Sigmoid colon (tissue), 4 donors: ENCODE measurements at regions not wholly inside any gene's neighbourhood (a gene's known extent, or its start where the extent isn't known, plus 50 kb on each side); places are given as distances from the start of the nearest gene placed in this dataset.
"Not testable (repeated sequence)": the region's sequence is repeated elsewhere in the genome, so short reads cannot be mapped to it uniquely, and the experiment has no call there.

Experiments used
- CTCF ChIP-seq, 4 experiments: fragments of 450-650 bp in 3 of 4; fragments of 200-600 bp in 1 of 4; IDR thresholded peaks; one replicate each; pipeline ENCODE4 v1.5.1; 2016 to 2019; ENCODE audit warnings: antibody characterized with exemption in 4 of 4, mild to moderate bottlenecking in 3 of 4, moderate library complexity in 2 of 4
- EP300 ChIP-seq, 4 donors: sonication (generic); formaldehyde crosslinking; IDR thresholded peaks; one replicate each; pipeline ENCODE4 v1.6.1; 2017; ENCODE audit warnings: antibody characterized with exemption in 4 of 4
- POLR2A ChIP-seq, 2 donors: fragments of 450-650 bp; IDR thresholded peaks; one replicate each; pipeline ENCODE4 v1.6.1; 2016; ENCODE audit warnings: antibody characterized with exemption in 2 of 2, mild to moderate bottlenecking in 2 of 2, moderate library complexity in 2 of 2
- POLR2AphosphoS5 ChIP-seq, 4 donors: sonication (generic); formaldehyde crosslinking; IDR thresholded peaks; one replicate each; pipeline ENCODE4 v1.6.1; 2017; ENCODE audit warnings: antibody characterized with exemption in 4 of 4

DNA sequence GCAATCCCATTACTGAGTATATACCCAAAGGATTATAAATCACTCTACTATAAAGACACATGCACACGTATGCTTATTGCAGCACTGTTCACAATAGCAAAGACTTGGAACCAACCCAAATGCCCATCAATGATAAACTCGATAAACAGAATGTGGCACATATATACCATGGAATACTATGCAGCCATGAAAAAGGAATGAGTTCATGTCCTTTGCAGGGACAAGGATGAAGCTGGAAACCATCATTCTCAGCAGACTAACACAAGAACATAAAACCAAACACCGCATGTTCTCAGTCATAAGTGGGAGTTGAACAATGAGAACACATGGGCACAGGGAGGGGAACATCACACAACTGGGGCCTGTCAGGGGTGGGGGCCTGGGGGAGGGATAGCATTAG lies 532.8 kb upstream of the AMOT start:
- TF ChIP-seq CTCF, EP300, POLR2AphosphoS5, POLR2A (IDR thresholded peaks at IDR 0.05): not testable (repeated sequence)
